NCI-H2081 (cell line): ENCODE measurements at regions not wholly inside any gene's neighbourhood (a gene's known extent, or its start where the extent isn't known, plus 50 kb on each side); places are given as distances from the start of the nearest gene placed in this dataset.

Experiments
- DNase-seq, 2 experiments: peaks; one replicate each; lab custom pipeline; 2025; lab: John Stamatoyannopoulos, UW

GRCh38 chr11:134558258-134558835 lies 146.3 kb upstream of the B3GAT1 start:
- DNase-seq, result no peak

- DNase-seq, result no peak
Measured at GRCh38 chr11:134557571-134558257, 145.7 kb upstream of the B3GAT1 start.

- DNase-seq, result no peak
Measured at GRCh38 chr11:134556186-134556585, 144.1 kb upstream of the B3GAT1 start.

GRCh38 chr11:134555510-134555909 lies 143.5 kb upstream of the B3GAT1 start:
- DNase-seq, result no peak

- DNase-seq, result no peak
Measured at GRCh38 chr11:134554861-134555260, 142.8 kb upstream of the B3GAT1 start.

GRCh38 chr11:134554106-134554505 lies 142.1 kb upstream of the B3GAT1 start:
- DNase-seq, result no peak

- no peak for DNase-seq
Measured at GRCh38 chr11:134552749-134553148, 140.7 kb upstream of the B3GAT1 start.

GRCh38 chr11:134545521-134545920 lies 133.5 kb upstream of the B3GAT1 start:
- DNase-seq, result no peak

GRCh38 chr11:134544095-134544815 lies 132.2 kb upstream of the B3GAT1 start:
- no peak for DNase-seq

- no peak for DNase-seq
Measured at GRCh38 chr11:134543645-134544044, 131.6 kb upstream of the B3GAT1 start.

GRCh38 chr11:134543241-134543640 lies 131.2 kb upstream of the B3GAT1 start:
- DNase-seq, result no peak

- no peak for DNase-seq
Measured at GRCh38 chr11:134542401-134543165, 130.5 kb upstream of the B3GAT1 start.

GRCh38 chr11:134541951-134542350 lies 129.9 kb upstream of the B3GAT1 start:
- no peak for DNase-seq

- no peak for DNase-seq
Measured at GRCh38 chr11:134541355-134541754, 129.3 kb upstream of the B3GAT1 start.

GRCh38 chr11:134539285-134539684 lies 127.2 kb upstream of the B3GAT1 start:
- no peak for DNase-seq

- no peak for DNase-seq
Measured at GRCh38 chr11:134538742-134539141, 126.7 kb upstream of the B3GAT1 start.

GRCh38 chr11:134537941-134538340 lies 125.9 kb upstream of the B3GAT1 start:
- no peak for DNase-seq

GRCh38 chr11:134537296-134537695 lies 125.3 kb upstream of the B3GAT1 start:
- DNase-seq, result no peak

GRCh38 chr11:134536677-134537076 lies 124.6 kb upstream of the B3GAT1 start:
- DNase-seq, result no peak

GRCh38 chr11:134536219-134536618 lies 124.2 kb upstream of the B3GAT1 start:
- no peak for DNase-seq

GRCh38 chr11:134535029-134536025 lies 123.3 kb upstream of the B3GAT1 start:
- DNase-seq, result no peak
